KOPT-K1 (cell line): ENCODE measurements at regions not wholly inside any gene's neighbourhood (a gene's known extent, or its start where the extent isn't known, plus 50 kb on each side); places are given as distances from the start of the nearest gene placed in this dataset.

Source experiments
- H3K27ac ChIP-seq: fragments of 200-600 bp; sonication (generic); 2 replicates; pipeline ENCODE4 v1.5.1; 2016; ENCODE audit warnings: antibody characterized with exemption, mild to moderate bottlenecking, low read depth, low read length; ENCODE audit not compliant: poor library complexity, severe bottlenecking
- H3K36me3 ChIP-seq: fragments of 200-600 bp; sonication (generic); 2 replicates; pipeline ENCODE4 v1.5.1; 2017; ENCODE audit warnings: antibody characterized with exemption, mild to moderate bottlenecking, low read length, moderate library complexity; ENCODE audit not compliant: insufficient read depth
- H3K9me3 ChIP-seq: fragments of 200-600 bp; sonication (generic); 2 replicates; pipeline ENCODE4 v1.5.1; 2017; ENCODE audit warnings: antibody characterized with exemption, low read length, mild to moderate bottlenecking; ENCODE audit not compliant: insufficient read depth, poor library complexity, severe bottlenecking

DNA sequence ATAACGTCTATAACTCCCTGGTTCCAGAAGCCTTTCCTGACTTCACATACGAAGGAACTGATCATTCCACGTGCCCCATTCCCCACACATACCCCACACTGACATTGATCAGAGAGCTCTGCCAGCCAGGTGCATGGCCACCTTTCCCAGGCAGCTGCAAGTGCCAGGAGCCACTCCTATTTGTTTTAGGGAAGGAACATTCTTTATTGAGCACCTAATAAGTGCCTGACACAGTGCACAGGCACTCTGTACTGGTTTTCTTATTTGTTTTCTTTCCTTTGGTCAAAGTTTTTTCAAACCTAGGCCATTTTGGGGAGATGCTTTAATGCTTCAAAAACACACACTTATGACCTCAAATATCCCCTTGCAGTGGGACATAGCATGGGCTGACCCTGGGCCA, 50.0 kb downstream of the PITPNM2 start:
- H3K36me3 ChIP-seq = peaks cover 66% of the 10 kb centered on the region
- H3K27ac ChIP-seq = no peak overlapping the region

DNA sequence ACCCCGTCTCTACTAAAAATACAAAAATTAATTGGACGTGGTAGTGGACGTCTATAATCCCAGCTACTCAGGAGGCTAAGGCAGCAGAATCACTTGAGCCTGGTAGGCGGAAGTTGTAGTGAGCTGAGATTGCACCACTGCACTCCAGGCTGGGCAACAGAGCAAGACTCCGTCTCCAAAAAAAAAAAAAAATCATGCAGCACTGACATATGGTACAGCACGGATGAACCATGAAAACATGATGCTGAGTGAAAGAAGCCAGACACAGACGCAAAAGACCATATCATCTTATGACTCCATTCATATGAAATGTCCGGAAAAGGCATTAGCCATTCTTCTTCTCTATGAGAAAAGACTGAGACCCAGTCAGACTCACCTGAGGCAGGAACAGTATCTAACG, 50.4 kb downstream of the PITPNM2 start:
- Histone ChIP-seq H3K27ac (no peak overlapping the region), H3K9me3 (no peaks in the 10 kb centered on the region), H3K36me3 (peaks cover 66% of the 10 kb centered on the region)

More for the DNA sequence above, 50.0 kb downstream of the PITPNM2 start:
- H3K9me3 ChIP-seq = no peaks in the 10 kb centered on the region

DNA sequence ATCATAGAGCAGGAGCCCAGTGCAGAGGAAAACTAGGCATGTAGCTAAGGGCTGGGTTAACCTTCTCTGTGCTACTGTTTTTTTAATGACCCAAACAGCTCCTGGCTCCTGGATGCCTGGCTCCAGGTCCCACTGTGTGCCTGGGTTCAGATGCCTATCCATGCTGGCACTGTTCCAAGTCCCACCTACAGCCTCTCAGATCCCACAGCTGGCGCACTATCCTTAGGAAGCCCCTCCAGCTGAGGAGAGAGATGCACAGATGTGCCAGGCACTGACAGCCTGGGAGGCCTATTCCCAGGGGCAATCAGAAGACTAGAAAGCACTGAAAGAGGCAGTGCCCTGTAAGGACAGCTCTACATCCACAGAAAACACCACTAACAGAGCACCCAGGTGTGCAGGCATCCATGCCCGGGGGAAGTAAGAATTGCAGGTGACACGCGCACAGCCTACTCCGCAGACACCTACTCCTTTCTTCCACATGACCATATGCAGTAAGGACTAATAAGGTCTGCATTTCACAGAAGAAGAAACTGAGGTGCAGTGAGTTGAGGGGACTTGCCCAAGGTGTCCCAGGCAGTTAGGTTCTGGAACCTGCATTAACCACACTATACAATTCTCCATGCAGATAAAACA, 51.2 kb downstream of the PITPNM2 start:
- peak overlapping the region; percentile 20 for H3K27ac ChIP-seq

DNA sequence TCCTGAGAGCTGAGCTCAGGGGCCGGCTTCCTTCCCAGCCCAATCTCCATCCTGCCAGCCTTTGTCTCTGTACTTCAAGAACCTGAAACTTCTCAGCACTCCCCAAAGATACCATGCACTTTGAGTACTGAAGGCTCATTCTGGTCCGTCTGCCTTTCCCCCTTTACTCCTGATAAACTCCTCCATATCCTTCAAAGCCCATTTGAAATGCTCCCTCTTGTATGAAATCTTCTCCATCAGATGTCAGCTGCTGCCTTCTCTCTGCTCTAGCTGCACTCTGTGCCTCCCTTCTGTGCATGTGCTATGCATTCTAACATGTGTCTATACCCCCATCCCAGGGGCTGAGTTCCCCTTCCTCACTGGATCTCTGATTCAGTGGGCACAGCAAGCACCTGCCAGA, 52.1 kb downstream of the PITPNM2 start:
- H3K27ac ChIP-seq = no peak overlapping the region
- no peaks in the 10 kb centered on the region for H3K9me3 ChIP-seq
- H3K36me3 ChIP-seq = peaks cover 61% of the 10 kb centered on the region

More for the DNA sequence above, 51.2 kb downstream of the PITPNM2 start:
- Histone ChIP-seq H3K36me3 (peaks cover 59% of the 10 kb centered on the region), H3K9me3 (no peaks in the 10 kb centered on the region)

DNA sequence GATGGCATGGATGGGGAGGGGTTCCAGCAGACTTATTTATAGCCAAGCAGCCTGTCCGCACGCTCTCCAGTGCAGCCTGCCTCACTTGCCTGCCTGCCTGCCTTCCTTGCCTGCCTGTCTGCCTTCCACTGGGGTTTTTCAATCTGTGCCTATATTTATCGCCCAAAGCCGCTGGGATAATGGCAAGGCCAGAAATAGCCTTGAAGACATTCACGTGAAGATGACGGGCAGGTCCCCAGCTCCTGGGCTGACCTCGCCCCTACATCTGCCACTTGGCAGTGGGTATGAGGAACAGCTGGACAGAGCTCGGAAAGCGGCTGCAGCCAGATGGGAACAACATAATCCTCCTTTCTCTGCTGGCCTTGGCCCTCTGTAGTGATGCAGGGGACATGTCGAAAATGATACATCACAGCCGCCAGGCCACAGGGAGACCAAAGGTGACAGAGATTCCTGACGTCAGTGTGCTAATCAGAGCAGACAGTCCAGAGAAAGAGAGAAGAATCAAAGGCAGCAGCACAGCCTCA, 53.3 kb downstream of the PITPNM2 start:
- H3K9me3 ChIP-seq = no peaks in the 10 kb centered on the region
- H3K36me3 ChIP-seq = peaks cover 54% of the 10 kb centered on the region
- H3K27ac ChIP-seq = no peak overlapping the region

DNA sequence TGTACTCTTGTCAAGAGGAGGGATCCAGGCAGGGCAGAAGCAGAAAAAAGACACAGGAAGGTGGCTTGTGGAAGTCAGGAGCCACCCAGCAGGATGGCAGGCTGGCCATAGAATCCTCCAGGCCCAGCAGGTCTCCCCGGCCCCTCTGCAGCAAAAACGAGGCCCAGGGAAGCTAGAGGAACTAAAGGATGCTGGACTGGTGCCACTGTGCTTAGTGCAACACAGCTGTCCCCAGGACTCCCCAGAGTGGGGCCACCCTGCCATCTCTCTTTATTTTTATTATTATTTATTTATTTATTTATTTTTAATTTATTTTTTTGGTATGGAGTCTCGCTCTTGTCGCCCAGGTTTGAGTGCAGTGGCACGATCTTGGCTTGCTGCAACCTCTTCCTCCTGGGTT, 54.1 kb downstream of the PITPNM2 start:
- no peaks in the 10 kb centered on the region for H3K9me3 ChIP-seq
- H3K27ac ChIP-seq = no peak overlapping the region
- H3K36me3 ChIP-seq = peaks cover 54% of the 10 kb centered on the region

DNA sequence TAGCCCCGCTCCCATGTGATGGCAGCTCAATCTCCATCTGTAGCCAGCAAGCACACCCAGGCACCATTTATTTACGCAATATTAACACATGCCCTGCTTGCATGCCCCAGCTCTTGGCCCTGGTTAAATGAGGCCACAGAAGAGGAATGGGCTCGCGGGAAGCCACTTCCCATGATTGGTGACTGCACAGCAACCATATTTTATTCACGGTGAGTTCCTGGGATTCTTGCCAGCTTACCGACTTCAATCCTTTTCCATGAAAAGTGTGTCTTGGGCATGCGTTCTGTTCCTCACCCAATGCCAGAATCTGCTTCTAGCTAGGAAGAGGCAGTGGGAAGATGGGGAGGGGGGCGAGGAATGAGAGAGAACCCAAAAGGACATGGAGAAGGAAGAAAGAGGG, 54.7 kb downstream of the PITPNM2 start:
- no peaks in the 10 kb centered on the region for H3K9me3 ChIP-seq
- H3K36me3 ChIP-seq = peaks cover 50% of the 10 kb centered on the region
- H3K27ac ChIP-seq = no peak overlapping the region

DNA sequence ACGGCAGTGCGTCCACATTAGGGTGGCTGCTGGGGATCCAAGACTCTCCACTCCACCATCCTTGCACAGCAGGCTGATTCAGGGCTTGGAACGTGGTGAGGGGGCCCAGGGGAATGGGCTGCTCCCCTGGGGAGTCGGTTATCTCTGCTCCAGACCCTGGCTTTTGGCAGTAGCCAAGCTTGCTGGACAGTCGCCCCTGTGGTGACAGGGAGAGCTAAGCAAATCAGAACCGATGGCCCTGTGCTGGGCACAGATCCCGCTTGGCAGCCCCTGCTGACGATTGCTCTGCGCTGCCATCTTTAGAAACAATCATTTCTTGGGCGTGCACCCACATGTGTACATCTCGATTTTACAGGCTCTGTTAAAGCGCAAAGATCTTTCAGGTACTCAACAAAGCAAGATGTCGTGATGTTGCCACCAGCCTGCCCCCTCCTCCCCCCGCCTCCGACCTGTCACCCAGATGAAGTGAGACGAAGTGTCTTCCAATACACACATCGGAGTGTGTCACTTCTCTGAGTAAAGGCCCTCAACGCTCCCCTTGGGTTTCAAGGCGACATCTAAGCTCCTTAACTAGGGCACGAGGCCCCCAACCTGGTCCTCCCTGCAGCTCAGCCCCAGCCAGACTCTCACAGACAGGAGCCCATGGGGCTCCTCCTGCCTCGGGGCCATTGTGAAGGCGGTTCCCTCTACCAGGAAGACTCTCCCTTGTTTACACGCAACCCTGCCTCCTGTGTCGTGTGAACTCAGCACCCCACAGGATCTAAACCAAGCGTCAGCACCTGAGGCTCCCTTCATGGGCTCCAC, 55.6 kb downstream of the PITPNM2 start:
- H3K27ac ChIP-seq = no peak overlapping the region
- H3K9me3 ChIP-seq = no peaks in the 10 kb centered on the region
- H3K36me3 ChIP-seq = peaks cover 41% of the 10 kb centered on the region

DNA sequence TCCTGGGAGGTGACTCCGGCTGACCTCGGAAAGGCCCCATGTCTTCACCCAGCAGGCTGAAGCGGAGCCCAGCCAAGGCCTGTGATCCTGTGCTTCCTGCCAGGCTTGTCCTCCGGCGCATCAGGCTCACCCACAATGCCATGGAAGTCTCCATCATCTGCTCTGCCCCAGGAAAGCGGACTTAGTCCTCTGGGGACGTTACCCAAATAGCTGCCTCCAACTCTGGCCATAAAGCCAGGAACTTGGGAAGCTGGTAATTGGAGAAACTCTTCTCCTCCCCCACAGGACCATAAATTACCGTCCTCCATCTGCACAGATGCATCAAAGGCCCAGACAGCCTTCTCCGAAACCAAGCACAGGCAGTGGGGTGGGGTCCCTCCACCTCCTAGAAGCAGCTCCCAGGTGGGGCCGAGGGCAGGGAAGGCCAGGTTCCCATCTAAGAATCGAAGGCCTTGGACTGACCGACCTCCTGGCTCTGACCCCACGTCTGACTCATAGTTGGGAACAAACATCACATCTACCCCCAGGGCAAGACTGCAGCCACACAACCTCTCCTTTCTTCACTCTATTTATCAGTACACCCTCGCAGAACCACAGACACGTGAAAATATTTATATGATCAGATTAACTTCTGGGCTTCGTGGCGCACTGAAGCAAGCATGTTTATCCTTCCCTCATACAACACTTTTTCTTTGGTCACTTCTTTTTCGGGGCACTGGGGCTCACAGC, 56.4 kb downstream of the PITPNM2 start:
- no peak overlapping the region for H3K27ac ChIP-seq
- H3K36me3 ChIP-seq = peaks cover 34% of the 10 kb centered on the region
- no peaks in the 10 kb centered on the region for H3K9me3 ChIP-seq

DNA sequence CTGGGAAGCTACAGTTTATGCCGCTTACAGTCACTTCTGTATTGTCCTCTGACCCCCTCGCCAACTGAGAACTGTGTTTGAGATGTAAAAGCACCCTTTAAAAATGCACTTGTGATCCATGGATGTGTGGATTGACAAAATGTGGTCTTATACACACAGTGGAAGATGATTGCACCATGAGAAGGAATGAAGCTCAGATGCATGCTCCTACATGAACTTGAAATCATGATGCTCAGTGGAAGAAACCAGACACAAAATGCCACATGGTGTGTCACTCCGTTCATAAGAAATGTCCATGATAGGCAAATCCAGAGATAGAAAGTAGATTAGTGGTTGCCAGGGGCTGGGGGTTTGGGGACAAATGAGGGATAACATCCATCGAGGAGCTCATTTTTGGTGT, 58.0 kb downstream of the PITPNM2 start:
- H3K9me3 ChIP-seq = no peaks in the 10 kb centered on the region
- H3K27ac ChIP-seq = peak overlapping the region; percentile 15
- peaks cover 20% of the 10 kb centered on the region for H3K36me3 ChIP-seq

DNA sequence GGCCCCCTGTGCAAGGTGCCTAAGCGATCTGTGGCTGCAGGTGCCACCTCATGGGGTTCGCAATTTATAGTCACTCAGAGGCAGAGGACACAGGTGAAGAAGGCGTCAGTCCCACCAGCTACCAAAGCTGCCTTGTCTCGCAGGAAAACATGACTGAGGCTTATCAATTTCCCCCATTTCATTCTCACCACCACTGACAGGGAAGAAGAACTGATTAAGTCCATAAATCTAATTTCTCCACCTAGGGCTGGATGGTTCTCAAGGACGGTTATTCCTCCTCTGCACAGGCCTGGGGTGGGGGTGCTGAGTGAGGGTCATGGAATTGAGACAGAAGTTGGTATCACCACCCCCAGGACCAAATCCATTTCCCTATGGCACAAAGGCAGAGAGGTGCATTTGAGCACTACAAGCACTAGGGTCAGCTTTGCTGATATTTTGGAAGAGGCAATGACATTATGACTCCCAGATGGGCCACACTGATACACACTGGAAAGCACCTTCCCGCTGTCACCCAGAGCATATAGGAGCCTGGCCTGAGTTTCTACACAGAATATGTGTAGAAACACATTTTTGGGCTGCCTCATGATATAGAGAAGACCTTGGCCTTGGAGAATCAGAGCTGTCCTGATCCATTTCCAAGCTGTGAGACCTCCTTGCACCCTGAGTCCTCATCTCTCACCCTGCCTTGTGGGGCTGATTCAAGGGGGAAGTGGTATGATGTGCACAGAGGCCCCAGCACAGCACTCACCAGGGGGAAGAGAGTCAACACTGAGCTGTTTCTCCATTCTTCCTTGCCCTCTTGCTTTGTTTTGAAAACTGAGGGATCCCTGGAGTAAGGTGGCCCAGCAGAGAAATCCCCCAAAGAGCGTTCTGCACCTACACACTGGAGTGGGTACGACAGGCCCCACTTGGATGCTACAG, 59.4 kb downstream of the PITPNM2 start:
- no peaks in the 10 kb centered on the region for H3K9me3 ChIP-seq
- H3K36me3 ChIP-seq = peaks cover 14% of the 10 kb centered on the region; the same call in 1 of the 2 replicates
- peak overlapping the region; percentile 15 for H3K27ac ChIP-seq

DNA sequence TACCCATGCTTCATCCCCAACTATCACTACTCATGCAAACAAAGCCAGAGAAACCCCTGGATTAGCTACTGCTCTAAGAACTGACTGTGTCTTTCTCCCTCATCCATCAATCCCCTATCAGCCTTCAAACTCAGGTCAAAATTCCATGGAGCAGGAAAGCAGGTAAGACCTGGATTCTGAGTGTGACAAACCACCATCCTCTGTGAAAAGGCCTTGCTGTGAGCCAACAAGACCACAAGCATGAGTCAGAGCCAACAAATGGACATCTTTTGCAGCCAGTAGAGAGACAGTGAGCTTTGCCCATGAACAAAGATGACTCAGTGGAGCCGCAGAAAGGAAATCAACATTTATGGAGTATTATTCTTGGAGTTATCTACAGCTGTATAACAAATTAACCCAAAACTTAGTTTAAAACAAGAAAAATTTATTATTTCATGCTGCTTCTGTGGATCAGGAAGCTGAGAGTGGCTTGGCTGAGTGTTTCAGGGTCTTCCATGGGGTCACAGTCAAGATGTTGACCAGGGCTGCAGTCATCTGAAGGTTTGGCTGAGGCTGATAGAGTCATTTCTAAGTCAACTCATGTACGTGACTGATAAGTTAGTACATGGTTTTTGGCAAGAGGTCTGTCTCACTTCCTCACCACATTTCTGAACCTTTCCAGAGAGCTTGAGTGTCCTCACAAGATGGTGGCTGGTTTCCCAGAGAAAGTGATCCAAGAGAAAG, 61.1 kb downstream of the PITPNM2 start:
- no peaks in the 10 kb centered on the region for H3K9me3 ChIP-seq
- peaks cover 4% of the 10 kb centered on the region; the same call in 1 of the 2 replicates for H3K36me3 ChIP-seq
- peak overlapping the region; percentile 12 for H3K27ac ChIP-seq

DNA sequence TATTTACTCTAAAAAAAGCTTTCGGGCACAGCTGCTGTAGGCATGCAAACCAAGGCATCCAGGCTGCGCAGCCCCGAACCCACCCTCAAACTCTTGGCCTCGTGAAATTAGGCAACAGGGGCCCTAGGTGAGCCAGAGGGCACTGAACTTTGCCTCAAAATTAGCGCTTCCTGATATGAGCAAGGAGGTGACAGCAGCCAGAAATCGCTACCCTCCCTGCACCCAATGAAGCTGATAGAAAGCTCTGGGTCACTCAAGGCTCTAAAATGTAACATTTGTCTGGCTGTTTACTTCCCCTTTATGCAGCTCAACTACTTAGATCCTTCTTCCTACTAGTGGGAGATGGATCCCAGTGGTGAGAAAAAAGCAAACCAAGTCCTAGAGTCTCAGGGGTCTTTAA, 61.8 kb downstream of the PITPNM2 start:
- peak overlapping the region; percentile 19 for H3K27ac ChIP-seq
- H3K9me3 ChIP-seq = no peaks in the 10 kb centered on the region
- peaks cover 4% of the 10 kb centered on the region; the same call in 1 of the 2 replicates for H3K36me3 ChIP-seq
